ENCODE measurements at regions not wholly inside any gene's neighbourhood (a gene's known extent, or its start where the extent isn't known, plus 50 kb on each side); places are given as distances from the start of the nearest gene placed in this dataset.
"Not testable (repeated sequence)": the region's sequence is repeated elsewhere in the genome, so short reads cannot be mapped to it uniquely, and the experiment has no call there.

- TF ChIP-seq CBX5 (IDR thresholded peaks at IDR 0.05; ENCODE audit: low read depth); SPI1 (IDR thresholded peaks at IDR 0.05; ENCODE audit: borderline replicate concordance, insufficient read depth, low read depth, low read length); CREB1 (IDR thresholded peaks at IDR 0.05; ENCODE audit: low read depth); CEBPB (IDR thresholded peaks at IDR 0.05; ENCODE audit: borderline replicate concordance in 1 of 2, low read depth in 2 of 2, low read length in 2 of 2); ZNF274 (IDR thresholded peaks at IDR 0.05; ENCODE audit: insufficient read depth, insufficient read length): not testable (repeated sequence)
These were observed 1100.0 kb downstream of the CDH8 start for GRCh38 chr16:60936189-60936588.
